GM21717 (cell line): ENCODE measurements at regions not wholly inside any gene's neighbourhood (a gene's known extent, or its start where the extent isn't known, plus 50 kb on each side); places are given as distances from the start of the nearest gene placed in this dataset.
"Not testable (repeated sequence)": the region's sequence is repeated elsewhere in the genome, so short reads cannot be mapped to it uniquely, and the experiment has no call there.

Experiments
- ATAC-seq: cut with Tn5 transposase; IDR thresholded peaks from one replicate; pipeline ENCODE4 v1.9.1; 2021; ENCODE audit warnings: mild to moderate bottlenecking, moderate library complexity; ENCODE audit not compliant: unreplicated experiment

DNA sequence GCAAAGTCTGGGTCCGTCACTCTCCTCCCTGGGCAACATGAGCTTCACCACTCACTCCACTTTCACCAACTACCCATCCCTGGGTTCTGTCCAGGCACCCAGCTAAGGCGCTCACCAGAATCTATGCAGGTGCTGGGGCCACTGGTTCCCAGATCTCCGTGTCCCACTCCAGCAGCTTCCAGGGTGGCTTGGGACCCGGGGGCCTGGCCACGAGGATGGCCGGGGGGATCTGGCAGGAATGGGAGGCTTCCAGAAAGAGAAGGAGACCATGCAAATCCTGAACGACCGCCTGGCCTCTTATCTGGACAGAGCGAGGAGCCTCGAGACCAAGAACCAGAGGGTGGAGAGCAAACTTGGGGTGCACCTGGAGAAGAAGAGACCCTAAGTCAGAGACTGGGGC lies 1611.0 kb upstream of the ACO1 start:
- ATAC-seq: no peak

DNA sequence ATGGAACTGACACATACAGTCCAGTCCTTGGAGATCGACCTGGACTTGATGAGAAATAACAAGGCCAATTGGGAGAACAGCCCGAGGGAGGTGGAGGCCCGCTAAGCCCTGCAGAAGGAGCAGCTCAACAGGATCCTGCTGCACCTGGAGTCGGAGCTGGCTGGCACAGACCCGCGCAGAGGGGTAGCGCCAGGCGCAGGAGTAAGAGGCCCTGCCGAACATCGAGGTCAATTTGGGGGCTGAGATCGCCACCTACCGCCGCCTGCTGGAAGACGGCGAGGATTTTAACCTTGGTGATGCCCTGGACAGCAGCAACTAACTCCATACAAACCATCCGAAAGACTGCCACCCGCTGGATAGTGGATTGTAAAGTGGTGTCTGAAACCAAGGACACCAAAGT lies 1610.1 kb upstream of the ACO1 start:
- ATAC-seq: no peak

DNA sequence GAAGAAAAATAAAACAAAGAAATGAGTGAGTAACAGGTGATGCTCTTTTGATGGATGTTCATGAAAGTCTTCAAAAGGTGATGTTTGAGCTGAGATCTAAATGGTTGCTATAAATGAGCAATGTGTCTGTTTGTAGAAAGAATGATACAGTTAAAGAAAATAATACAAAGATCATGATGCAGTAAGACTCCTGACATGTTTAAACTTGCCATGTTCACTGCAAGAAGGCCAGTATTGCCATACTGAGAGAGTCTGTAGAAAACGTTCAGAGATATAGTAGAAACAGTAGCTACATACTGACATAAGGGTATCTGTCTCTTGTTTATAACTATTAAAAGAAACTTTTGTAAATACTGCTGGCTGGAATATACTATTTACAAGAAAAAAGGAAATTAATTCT lies 1609.2 kb upstream of the ACO1 start:
- no peak for ATAC-seq

DNA sequence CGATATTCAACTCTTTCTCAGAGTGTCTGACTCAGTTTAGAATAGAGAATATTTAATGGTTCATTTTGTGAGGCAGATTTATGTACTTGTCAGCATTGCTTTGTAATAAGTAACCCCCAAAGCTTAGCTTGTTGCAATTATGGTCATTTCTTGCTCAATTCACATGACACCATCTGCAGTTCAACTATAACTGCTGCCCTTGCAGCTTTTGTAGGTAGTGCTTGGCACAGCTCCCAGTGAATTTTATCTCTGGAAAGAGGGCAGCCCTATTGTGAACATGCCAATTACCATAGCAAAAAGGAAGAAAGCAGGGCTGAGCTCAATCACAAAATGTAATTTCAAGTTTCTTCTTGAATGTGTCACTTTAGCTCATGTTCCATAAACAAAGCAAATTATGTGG lies 1587.7 kb upstream of the ACO1 start:
- ATAC-seq: no peak

DNA sequence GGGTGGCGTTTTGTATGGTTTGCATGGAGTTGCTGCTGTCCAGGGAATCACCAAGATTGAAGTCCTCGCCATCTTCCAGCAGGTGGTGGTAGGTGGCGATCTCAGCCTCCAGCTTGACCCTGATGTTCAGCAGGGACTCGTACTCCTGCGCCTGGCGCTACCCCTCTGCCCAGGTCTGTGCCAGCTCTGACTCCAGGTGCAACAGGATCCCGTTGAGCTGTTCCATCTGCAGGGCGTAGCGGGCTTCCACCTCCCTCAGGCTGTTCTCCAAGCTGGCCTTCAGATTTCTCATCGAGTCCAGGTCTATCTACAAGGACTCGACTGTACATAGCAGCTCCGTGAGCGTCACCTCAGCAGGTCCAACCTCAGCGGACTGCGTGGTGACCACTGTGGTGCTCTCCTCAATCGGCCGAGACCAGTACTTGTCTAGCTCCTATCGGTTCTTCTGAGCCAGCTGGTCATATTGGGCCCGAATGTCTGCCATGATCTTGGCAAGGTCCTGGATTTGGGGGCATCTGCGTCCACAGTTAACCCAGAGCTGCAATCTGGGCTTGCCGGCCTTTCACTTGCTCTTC lies 1584.8 kb upstream of the ACO1 start:
- no peak for ATAC-seq

DNA sequence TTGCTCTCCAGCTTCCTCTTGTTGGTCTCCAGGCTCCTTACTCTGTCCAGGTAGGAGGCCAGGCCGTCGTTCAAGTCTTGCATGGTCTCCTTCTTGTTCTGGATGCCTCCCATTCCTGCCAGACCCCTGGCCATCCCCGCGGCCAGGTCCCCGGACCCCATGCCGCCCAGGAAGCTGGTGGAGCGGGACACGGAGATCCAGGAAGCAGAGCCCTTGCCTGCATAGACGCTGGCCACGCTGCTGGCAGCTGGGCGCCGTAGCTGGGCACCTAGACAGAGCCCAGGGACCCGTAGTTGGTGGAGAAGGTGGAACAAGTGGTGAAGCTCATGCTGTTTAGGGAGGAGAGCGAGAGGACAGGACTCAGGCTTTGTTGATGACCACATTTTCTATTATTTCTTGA lies 1584.0 kb upstream of the ACO1 start:
- ATAC-seq: no peak

DNA sequence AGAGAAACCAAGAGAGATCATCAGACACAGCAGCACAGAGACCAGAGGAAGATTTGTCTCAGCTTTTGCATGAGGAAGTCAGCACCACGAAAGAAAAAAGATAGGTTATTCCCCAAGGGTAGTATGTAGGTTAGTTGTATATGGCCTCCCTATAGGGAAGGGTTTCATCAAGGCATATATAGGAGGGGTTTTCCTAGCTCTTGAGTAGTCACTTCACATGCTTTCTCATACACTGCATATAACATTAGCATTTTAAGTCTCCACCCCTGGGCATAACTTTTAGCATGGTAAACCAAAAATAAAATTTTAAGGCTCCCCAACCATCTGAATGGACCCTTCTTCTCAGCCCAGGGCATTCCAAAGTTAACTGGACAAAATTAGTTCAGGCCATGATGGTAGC lies 1571.6 kb upstream of the ACO1 start:
- ATAC-seq: no peak

DNA sequence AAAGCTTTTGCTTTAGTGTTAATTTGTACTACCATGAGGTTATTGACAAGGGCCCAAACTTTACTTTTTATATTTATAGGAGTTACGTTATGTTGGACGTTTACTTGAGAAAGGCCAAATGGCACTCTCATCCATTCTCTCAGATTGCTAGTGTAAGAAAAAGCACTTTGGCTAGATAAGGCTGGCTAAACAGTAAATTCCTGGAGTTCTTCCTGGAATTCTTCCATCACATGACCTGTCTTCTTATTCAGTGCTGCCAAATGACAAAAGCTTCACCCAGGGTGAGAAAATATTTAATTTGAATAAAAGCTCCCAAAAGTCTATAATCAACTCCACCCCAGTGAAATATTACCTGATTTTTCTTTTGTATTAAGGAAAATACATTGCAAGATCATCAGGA lies 1568.9 kb upstream of the ACO1 start:
- ATAC-seq: no peak

DNA sequence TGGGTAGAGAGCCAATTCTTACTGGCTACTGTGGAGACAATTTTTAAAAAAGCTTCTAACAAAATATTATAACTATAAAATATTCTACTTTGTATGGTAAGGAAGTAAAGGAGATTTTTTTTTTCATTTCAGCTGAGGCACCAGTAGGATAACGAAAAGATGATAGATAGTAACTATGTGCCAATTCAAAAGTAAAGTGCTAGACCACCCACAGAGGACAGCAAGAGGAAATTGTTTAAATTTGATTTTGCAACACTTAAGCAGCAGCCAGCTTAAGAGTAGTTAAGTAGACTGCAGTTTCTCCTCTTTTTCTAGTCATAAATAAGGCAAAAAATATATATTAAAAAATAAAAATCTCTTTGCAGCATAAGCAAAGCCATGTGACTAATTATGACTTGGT lies 1539.3 kb upstream of the ACO1 start:
- no peak for ATAC-seq

DNA sequence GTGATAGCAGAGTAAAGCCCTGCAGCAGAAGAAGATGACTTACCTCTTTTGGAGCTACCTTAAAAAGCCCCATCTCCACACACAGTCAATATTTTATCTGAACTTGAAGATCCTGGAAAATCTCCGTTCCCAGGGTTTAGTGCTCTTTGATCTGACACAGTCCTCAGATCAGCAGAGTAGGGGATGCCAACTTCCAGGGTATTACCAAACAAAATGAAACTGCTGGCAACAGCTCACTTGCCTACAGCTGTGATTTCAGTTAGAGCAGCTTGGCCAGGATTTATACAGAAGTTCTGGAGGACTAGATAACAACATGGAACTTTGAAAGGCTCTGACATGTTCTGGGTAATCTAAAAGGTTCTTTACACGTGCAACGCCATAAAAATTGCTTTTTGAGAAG lies 1537.8 kb upstream of the ACO1 start:
- no peak for ATAC-seq

DNA sequence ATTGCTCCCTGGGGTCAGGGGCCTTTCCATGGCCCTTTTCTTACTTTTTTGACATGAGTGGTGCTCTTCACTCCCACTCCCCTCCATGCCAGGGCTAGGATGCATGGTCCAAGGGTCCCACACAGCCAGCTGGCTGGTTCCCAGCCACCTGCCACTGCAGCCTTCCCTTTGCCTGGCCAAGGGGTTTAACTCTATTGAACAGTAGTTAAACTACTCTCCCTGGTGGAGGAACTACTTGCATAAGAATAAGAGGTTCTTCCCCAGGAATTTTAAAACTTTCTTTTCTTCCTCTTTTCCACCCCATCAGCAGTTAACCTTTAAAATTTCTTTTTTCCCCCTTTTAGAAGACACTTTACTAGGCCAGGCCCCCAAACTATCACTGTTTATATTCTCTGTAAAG lies 1532.8 kb upstream of the ACO1 start:
- ATAC-seq: no peak

DNA sequence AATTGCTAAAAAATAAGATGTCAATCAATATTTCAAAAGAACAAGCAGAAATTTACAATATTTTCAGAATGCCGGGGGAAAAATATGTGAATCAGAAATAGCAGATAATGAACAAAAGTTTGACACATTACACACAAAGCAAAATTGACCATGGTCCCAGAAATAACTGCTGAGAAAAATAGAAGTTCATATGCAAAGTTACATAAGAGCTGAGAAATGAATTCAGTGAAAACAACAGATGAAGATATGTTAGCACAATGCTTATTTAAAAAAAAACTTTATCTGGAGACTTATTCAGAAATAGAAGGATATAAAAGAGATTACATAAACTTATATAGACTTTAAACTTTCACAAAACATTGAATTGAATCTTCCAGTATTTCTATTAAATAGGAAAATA lies 1483.7 kb upstream of the ACO1 start:
- no peak for ATAC-seq

DNA sequence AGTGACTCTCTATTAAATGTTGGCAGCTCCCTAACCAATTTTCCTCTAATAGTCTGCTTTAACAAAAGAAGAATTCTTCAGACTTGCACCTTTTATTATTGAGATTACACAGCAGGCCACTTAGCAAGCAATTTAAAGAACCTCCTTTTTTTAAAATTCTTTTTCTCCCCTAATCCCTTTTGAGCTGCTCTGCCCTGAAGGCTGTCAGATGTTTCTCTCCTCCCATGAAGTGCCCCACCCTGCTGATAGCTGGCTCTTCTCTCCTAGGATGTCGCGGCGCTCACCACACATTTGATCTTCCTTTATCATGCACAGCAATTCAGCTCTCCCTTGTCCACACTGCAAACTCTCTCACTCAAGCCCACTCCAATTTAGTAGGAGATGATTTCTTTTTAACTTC lies 1471.1 kb upstream of the ACO1 start:
- no peak for ATAC-seq

DNA sequence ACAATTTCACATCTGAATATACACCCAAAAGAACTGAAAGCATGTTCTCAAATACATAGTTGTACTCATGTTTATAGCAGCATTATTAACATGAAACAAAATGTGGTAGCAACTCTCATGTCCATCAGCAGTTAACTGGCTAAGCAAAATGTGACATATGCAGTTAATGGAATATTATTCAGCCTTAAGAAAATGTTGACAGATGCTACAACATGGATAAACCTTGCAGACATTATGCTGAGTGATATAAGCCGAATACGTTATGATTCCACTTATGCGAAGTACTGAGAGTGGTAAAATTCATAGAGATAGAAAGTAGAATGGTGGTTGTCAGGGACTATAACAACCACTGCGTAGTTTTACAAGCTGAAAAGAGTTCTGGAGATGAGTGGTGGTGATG lies 1469.0 kb upstream of the ACO1 start:
- ATAC-seq: no peak

DNA sequence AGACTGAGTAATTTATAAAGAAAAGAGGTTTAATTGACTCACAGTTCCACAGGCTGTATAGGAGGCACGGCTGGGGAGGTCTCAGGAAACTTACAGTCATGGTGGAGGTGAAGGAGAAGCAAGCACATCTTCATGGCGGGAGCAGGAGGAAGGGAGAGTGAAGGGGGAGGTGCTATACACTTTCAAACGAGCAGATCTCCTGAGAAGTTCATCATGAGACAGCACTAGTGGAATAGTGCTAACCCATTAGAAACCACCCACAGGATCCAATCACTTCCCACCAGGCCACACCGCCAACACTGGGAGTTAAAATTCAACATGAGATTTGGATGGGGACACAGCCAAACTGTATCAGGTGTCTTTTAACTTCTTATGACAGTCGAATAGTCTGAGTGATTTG lies 1459.3 kb upstream of the ACO1 start:
- no peak for ATAC-seq

DNA sequence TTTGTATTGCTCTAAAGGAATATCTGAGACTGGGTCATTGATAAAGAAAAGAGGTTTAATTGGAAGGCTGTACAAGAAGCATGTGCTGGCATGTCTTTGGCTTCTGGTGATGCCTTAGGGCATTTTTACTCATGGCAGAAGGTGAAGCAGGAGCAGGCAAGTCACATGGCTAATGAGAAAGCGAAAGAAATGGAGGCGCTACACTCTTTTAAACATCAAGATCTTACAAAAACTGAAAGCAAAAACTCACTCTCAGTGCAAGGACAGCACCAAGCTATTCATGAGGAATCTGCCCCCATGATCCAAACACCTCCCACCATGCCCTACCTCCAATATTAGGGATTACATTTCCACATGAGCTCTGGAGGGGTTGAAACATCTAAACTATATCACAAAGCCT lies 1458.8 kb upstream of the ACO1 start:
- ATAC-seq: no peak

DNA sequence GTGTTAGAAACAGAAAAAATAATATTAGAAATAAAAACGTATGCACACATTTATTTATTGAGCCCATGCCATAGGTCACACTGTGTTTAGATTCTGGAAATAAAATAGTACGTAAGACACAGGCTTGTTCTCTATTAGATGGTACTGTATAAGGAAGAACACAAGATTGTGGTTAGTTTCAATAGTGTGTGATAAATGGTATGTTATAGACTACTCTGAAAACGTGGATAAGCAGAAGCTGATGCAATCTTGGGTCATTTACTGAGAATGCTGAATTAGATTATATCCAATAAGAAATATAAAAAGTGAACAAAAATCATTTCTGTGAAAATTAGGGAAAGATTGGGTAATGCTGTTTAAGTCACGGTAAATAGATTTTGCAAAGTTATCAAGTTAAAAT lies 1456.4 kb upstream of the ACO1 start:
- ATAC-seq: no peak

DNA sequence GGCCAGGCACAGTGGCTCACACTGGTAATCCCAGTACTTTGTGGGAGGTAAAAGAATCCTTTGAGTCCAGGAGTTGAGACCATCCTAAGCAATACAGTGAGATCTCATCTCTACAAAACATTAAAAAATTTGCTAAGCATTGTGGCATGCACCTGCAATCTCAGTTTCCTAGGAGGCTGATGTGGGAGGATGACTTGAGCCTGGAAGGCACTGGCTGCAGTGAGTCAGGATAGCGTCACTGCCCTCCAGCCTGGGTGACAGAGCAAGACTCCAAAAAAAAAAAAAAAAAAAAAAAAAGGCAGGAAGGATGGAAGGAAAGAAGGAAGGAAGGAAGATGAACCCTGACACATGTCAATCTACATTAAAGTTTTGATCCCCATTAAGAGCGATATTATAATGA lies 1452.2 kb upstream of the ACO1 start:
- ATAC-seq: no peak

DNA sequence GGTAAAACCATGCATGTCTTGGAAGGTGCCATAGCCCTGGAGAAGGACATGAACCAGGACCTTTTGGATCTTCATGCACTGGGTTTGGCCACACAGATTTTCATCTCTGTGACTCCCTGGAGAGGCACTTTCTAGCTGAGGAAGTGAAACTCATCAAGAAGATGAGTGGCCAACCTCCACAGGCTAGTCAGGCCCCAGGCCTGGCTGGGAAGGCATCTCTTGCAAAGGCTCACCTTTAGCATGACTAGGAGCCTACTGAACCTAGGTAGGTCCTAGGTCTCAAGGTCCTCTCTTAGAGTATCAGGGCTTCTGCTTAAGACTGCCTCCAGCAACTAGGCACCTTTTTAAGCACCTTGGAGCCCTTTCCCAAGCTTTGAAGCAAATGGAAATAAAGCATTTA lies 1448.7 kb upstream of the ACO1 start:
- no peak for ATAC-seq

DNA sequence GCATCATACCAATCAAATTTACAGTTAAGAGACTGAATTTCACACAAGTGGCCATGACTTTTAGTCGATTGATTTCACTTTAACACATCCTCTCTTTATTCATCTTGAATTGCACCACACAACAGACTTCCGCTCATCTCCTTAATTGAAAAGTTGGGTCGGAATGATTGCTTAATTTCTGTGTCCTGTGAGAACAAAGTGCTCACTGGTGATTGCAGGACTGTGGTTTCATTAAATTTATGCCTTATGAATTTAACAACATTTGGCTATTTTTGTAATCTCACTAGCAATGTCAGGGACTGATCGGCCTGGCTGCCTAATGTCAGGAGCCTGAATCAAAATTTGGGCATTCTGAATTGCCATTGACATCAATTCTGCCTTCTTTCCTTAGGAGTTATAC lies 1447.3 kb upstream of the ACO1 start:
- no peak for ATAC-seq

DNA sequence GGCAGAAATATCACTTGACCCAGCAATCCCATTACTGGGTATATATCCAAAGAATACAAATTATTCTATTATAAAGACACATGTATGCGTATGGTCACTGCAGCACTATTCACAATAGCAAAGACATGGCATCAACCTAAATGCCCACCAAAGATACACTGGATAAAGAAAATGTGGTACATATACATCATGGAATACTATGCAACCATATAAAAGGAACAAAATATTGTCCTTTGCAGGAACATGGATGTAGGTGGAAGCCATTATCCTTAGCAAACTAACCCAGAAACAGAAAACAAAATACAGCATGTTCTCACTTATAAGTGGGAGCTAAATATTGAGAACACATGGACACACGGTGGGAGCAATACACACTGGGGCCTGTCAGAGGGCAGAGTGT lies 1441.6 kb upstream of the ACO1 start:
- not testable (repeated sequence) for ATAC-seq

DNA sequence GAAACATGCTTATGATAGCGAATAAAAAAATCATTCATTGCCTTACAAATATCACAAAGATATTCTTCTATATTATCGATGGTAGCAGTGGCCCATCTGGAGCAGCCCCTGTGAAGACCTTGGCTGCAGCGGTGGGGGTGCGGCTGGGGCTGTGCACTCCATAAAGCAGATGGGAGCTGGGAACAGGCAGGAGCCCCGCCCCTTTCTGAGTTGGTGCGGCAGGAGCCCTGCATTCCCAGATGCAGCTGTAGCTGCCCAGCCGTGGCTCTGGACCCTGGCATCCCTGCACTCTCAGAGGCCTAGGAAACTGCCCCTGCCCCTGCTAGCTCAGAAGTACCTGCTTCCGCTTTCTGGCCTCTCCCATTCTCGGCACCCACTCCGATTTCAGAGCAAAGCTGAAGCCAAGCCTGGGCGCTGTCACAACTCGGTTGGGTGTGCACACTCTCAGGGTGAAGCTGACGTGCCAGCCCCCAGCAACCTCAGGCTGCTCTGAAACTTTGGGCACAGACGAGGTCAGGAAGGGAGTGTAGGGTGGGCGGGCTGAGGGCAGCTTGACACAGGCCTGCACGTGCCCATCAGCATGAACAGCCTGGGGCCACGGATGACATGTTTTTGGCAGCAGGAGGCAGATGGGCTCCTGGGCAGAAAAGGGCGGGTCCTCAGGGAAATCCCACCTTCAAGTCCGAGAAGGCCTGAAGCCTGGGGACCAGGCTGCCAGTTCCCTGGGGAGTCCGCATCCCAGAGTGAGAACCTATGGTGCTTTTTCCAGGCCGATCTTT lies 1440.8 kb upstream of the ACO1 start:
- no peak for ATAC-seq

DNA sequence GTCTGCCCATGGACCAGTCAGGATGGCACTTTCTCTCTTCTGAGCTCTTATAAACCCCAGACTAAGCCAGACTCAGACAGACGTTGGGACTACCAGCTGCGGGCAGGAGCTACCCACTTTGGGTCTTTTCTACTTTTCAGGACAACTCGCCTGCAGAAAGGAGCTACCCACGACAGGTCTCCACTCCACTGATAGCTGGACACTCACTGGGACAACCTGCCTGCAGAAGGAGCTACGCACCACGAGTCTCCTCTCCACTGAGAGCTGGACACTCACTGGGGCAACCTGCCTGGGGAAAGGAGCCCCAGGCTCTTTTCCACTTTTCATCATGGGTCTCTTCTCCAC lies 1440.2 kb upstream of the ACO1 start:
- ATAC-seq: no peak
